Karpas-422 (cell line): ENCODE measurements at regions not wholly inside any gene's neighbourhood (a gene's known extent, or its start where the extent isn't known, plus 50 kb on each side); places are given as distances from the start of the nearest gene placed in this dataset.
A peak's percentile ranks its signal among the peaks of the same experiment; 100 is the strongest.
"Not testable (repeated sequence)": the region's sequence is repeated elsewhere in the genome, so short reads cannot be mapped to it uniquely, and the experiment has no call there.

ENCODE experiments used
- DNase-seq: peaks from one replicate; pipeline ENCODE4 v3.0.0-alpha.2; 2015
- H2AFZ ChIP-seq: fragments of 200-600 bp; sonication (generic); 2 replicates; pipeline ENCODE4 v1.6.1; 2014; ENCODE audit warnings: antibody characterized with exemption, low read length, mixed read lengths
- H3K27ac ChIP-seq: fragments of 200-600 bp; sonication (generic); 2 replicates; pipeline ENCODE4 v1.5.1; 2014; ENCODE audit warnings: mild to moderate bottlenecking, low read length, moderate library complexity
- H3K27me3 ChIP-seq: fragments of 200-600 bp; sonication (generic); 2 replicates; pipeline ENCODE4 v1.6.1; 2014; ENCODE audit warnings: low read length, mixed read lengths
- H3K36me3 ChIP-seq: fragments of 200-600 bp; sonication (generic); 2 replicates; pipeline ENCODE4 v1.6.1; 2014; ENCODE audit warnings: low read length, mixed read lengths; ENCODE audit not compliant: insufficient read depth
- H3K4me1 ChIP-seq: fragments of 200-600 bp; sonication (generic); 2 replicates; pipeline ENCODE4 v1.6.1; 2014; ENCODE audit warnings: mild to moderate bottlenecking, low read length, mixed read lengths
- H3K4me2 ChIP-seq: fragments of 200-600 bp; sonication (generic); 2 replicates; pipeline ENCODE4 v1.6.1; 2014; ENCODE audit warnings: low read length, low read depth, mild to moderate bottlenecking; ENCODE audit not compliant: poor library complexity, severe bottlenecking
- H3K4me3 ChIP-seq: fragments of 200-600 bp; sonication (generic); 2 replicates; pipeline ENCODE4 v1.5.1; 2014; ENCODE audit warnings: mild to moderate bottlenecking, antibody characterized with exemption, low read length, mixed read lengths
- H3K79me2 ChIP-seq: fragments of 200-600 bp; sonication (generic); 2 replicates; pipeline ENCODE4 v1.6.1; 2014; ENCODE audit warnings: mild to moderate bottlenecking, low read length, mixed read lengths
- H3K9ac ChIP-seq: fragments of 200-600 bp; sonication (generic); 2 replicates; pipeline ENCODE4 v1.6.0; 2014; ENCODE audit warnings: low read length
- H3K9me2 ChIP-seq: fragments of 200-600 bp; sonication (generic), shearing (Covaris generic); replicated peaks from 2 replicates; pipeline ENCODE4 v1.6.0; 2014; ENCODE audit warnings: mild to moderate bottlenecking, low read length, moderate library complexity; ENCODE audit not compliant: insufficient read depth
- H3K9me3 ChIP-seq: fragments of 300-700, 200-600 bp; sonication (generic); 2 replicates; pipeline ENCODE4 v1.6.1; 2014; ENCODE audit warnings: low read length, mixed read lengths
- H4K20me1 ChIP-seq: fragments of 200-600 bp; sonication (generic); 2 replicates; pipeline ENCODE4 v1.6.1; 2014; ENCODE audit warnings: mild to moderate bottlenecking, antibody characterized with exemption, low read length, low read depth; ENCODE audit not compliant: insufficient read depth

DNA sequence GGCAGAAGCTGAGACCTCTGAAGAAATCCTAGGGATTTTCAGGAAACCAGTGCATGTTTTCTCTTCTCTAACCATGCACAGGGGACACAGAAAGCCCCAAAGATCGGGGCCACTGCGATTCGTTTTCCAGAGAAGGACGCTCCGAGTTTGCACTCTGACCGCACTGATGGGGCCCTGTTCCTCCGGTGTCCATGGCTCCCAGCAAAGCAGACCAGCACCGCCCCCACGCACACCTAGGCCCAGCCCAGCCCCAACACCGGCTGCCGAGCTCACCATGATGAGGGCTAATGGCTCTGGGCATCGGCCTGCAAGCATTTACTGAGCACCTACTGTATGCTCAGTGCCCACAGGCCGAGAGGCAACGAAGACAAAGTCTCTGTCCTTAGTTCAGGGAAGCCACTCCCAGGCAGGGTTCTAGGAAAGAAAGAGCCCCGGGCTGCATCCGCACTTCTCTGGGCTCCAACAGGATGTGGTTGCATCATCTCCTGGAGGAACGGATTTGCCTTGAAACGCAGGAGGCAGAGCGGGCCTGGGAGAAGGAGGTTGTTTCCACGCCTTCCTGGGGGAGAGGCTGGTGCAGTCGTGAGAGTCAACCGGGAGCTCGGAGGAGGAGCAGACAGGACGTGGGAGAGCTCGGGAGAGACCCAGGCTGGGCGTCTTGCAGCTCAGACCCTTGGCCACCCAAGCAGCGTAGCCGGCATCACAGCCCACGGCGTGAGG is 5460.9 kb upstream of the TPTE start:
- not testable (repeated sequence) for H3K4me3 ChIP-seq, H3K36me3 ChIP-seq, DNase-seq, H4K20me1 ChIP-seq, H2AFZ ChIP-seq, H3K27ac ChIP-seq, H3K9ac ChIP-seq, H3K9me2 ChIP-seq, H3K4me2 ChIP-seq, H3K4me1 ChIP-seq, H3K79me2 ChIP-seq, H3K9me3 ChIP-seq, H3K27me3 ChIP-seq

DNA sequence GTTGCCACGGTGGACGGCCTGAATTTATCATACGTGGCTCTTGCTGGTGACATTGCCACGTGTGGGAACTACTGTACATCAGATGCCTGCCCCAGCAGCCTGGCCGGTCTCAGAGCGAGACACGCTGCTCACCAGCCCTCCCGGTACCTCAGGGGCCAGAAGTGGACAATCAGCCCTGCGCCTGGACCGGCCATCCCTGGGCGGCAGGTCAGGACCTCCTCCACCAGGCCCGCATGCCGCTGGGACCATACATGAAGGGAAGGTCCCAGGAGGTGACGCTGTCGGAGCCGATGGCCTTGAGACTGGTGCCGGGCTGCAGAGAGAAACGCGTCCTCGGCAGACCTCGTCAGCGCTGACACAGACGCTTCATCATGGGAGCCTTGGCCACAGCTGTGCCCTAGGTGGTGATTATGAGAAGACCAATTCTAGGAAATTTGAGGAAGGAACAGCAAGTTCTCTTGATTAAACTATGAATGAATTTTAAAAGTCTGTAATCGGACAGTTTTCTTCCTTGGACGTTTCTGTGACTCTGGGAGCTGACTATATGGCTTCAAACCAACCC is 5456.7 kb upstream of the TPTE start:
- H3K27me3 ChIP-seq, DNase-seq: not testable (repeated sequence)

GRCh38 chr21:5065240-5066211 is 5455.9 kb upstream of the TPTE start:
- H3K9me2 ChIP-seq, H3K9ac ChIP-seq, H3K9me3 ChIP-seq, H3K4me1 ChIP-seq, H3K27ac ChIP-seq, H3K36me3 ChIP-seq, H3K4me2 ChIP-seq, H3K27me3 ChIP-seq, H2AFZ ChIP-seq, H3K4me3 ChIP-seq, H4K20me1 ChIP-seq, H3K79me2 ChIP-seq: not testable (repeated sequence)
- peak; percentile 58 for DNase-seq

More for the DNA sequence above, 5456.7 kb upstream of the TPTE start:
- H3K79me2 ChIP-seq, H2AFZ ChIP-seq, H3K9ac ChIP-seq, H3K9me3 ChIP-seq, H3K9me2 ChIP-seq, H3K4me2 ChIP-seq, H4K20me1 ChIP-seq, H3K36me3 ChIP-seq, H3K27ac ChIP-seq, H3K4me1 ChIP-seq, H3K4me3 ChIP-seq: not testable (repeated sequence)

DNA sequence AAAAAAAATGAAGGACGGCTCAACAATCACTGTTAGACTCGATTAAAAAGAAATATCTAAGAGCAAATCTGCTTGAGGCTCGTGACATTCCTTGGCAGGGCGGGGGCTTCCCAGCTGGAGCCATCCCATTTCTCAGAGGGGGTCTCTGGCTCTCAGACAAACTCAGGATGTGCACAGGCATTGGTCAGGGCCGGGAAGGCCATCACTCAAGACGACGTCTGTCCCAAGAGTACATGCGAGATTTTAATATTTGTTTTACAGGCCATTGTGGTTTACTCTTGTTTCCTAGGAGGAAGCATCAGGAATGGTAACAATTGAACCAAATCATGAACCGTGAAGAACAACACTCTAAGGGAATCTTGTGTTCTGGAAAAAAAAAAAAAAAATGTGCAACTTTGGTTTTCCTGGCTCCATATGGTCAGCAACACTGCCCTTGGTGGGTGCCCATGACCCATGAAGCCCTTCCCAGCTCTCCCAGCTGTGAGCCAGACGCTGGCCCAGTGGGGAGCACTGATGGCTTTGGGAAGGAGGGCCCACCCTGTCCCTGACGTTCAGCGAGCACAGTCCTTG is 5454.6 kb upstream of the TPTE start:
- H3K27ac ChIP-seq, H3K9me3 ChIP-seq, H3K4me3 ChIP-seq, H3K79me2 ChIP-seq, H3K4me2 ChIP-seq, H3K36me3 ChIP-seq, H4K20me1 ChIP-seq, H3K9me2 ChIP-seq, H3K9ac ChIP-seq, DNase-seq, H3K4me1 ChIP-seq, H2AFZ ChIP-seq, H3K27me3 ChIP-seq: not testable (repeated sequence)

- H3K9me3 ChIP-seq, H3K9ac ChIP-seq, H4K20me1 ChIP-seq, H3K4me1 ChIP-seq, H3K36me3 ChIP-seq, H2AFZ ChIP-seq, H3K4me2 ChIP-seq, H3K27me3 ChIP-seq, H3K79me2 ChIP-seq, DNase-seq, H3K27ac ChIP-seq, H3K4me3 ChIP-seq, H3K9me2 ChIP-seq: not testable (repeated sequence)
Measured at GRCh38 chr21:5067326-5068048, 5453.9 kb upstream of the TPTE start.

DNA sequence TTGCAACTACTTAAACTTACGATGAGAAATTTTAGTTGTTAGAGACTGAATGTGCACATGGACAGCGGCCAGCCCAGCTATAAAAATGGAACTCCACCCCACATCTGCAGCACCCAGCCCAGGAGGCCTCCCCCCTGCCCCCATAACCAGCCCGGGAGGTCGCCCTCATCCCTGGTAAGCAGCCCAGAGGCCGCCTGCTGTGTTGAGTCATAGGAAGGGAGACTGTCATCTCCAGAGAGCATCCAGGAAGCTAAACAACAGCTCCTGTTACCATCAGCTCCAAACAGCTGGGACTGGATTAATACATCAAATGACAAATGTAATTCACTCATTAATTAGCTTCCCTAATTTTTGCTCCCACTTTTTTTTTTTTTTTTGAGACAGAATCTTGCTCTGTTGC is 5452.7 kb upstream of the TPTE start:
- H3K9me2 ChIP-seq, H3K36me3 ChIP-seq, H3K79me2 ChIP-seq, H3K4me1 ChIP-seq, H3K9ac ChIP-seq, DNase-seq, H2AFZ ChIP-seq, H3K27me3 ChIP-seq, H3K4me2 ChIP-seq, H3K27ac ChIP-seq, H3K4me3 ChIP-seq, H4K20me1 ChIP-seq, H3K9me3 ChIP-seq: not testable (repeated sequence)

DNA sequence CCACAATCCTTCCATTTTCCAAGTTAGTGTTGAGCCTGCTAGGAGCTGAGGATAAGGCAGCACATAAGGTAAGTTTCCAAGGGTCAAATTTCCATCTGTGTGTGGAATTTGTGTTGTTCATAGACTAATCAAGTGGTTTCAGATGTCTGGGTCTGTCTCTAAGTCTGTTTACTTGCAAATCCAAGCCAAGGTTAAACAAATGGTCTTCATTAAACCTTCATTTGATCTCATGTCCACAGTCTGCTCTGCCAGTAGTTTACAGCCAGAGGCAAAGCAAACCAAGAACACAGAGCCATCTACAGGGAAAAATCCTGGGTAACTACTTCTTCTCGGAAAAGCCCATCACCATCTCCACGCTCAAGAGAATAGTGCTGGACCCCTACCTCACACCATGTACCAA is 5450.2 kb upstream of the TPTE start:
- not testable (repeated sequence) for H2AFZ ChIP-seq, H3K4me1 ChIP-seq, H3K9me2 ChIP-seq, H3K79me2 ChIP-seq, H3K4me2 ChIP-seq, H3K27me3 ChIP-seq, H3K36me3 ChIP-seq, H4K20me1 ChIP-seq, H3K27ac ChIP-seq, H3K9me3 ChIP-seq, DNase-seq, H3K9ac ChIP-seq, H3K4me3 ChIP-seq

DNA sequence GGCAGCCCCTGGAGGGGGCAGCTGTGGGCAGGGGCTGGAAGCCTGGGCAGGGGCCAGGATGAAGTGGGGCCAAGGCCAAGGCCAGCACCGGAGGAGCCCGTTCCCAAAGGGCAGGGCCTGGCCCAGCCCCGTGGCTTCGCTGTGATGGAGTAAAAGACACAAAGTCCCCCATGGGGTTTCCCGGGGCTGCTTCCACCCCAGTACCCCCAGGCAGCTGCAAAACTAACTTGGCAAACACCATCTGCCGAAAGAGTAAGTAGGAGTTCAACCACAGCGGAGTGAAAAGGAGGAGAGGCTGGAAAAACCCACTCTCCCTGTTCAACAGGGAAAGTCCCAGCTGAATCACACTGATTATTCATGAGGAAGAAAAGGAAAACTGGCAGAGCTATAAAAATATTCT is 5444.5 kb upstream of the TPTE start:
- H3K27me3 ChIP-seq, H2AFZ ChIP-seq, H3K9me2 ChIP-seq, H3K4me2 ChIP-seq, H4K20me1 ChIP-seq, H3K27ac ChIP-seq, H3K9ac ChIP-seq, H3K36me3 ChIP-seq, H3K4me3 ChIP-seq, DNase-seq, H3K4me1 ChIP-seq, H3K9me3 ChIP-seq, H3K79me2 ChIP-seq: not testable (repeated sequence)
